Lower leg skin (tissue), 3 donors: ENCODE measurements at regions not wholly inside any gene's neighbourhood (a gene's known extent, or its start where the extent isn't known, plus 50 kb on each side); places are given as distances from the start of the nearest gene placed in this dataset.

ENCODE experiments used
- POLR2A ChIP-seq, 2 donors: fragments of 450-650 bp; IDR thresholded peaks; one replicate each; pipeline ENCODE4 v1.6.1; 2016 to 2017; ENCODE audit warnings: antibody characterized with exemption in 2 of 2, mild to moderate bottlenecking in 1 of 2, moderate library complexity in 1 of 2
- TF ChIP-seq, protein P1 (sequence below), 3 donors: fragments of 450-650 bp; IDR thresholded peaks; one replicate each; pipeline ENCODE4 v1.5.1; 2016; ENCODE audit warnings: antibody characterized with exemption in 3 of 3, mild to moderate bottlenecking in 3 of 3, moderate library complexity in 2 of 3

DNA sequence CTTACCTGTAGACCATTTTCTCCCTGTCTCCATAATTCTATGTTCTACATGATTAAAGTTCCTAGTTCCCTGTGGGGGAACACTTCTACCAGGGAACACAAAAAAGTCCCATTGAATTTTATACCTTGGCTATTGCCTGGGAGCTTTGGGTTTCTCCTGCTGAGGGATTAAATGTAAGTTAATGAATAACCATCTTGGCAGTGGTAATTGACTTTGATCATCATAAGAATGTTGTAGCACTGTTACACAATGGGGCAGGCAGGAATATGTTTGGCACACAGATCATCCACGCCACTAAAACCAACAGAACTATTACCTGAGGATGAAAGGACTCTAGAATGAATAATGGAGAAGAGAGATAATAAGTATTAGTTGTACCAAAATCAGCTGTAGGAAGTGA is 1106.2 kb upstream of the GJE1 start:
- TF ChIP-seq, protein P1, sequence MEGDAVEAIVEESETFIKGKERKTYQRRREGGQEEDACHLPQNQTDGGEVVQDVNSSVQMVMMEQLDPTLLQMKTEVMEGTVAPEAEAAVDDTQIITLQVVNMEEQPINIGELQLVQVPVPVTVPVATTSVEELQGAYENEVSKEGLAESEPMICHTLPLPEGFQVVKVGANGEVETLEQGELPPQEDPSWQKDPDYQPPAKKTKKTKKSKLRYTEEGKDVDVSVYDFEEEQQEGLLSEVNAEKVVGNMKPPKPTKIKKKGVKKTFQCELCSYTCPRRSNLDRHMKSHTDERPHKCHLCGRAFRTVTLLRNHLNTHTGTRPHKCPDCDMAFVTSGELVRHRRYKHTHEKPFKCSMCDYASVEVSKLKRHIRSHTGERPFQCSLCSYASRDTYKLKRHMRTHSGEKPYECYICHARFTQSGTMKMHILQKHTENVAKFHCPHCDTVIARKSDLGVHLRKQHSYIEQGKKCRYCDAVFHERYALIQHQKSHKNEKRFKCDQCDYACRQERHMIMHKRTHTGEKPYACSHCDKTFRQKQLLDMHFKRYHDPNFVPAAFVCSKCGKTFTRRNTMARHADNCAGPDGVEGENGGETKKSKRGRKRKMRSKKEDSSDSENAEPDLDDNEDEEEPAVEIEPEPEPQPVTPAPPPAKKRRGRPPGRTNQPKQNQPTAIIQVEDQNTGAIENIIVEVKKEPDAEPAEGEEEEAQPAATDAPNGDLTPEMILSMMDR (IDR thresholded peaks at IDR 0.05): no peak
- TF ChIP-seq POLR2A (IDR thresholded peaks at IDR 0.05): no peak
